Endothelial cell of umbilical vein (primary cell): ENCODE measurements at regions not wholly inside any gene's neighbourhood (a gene's known extent, or its start where the extent isn't known, plus 50 kb on each side); places are given as distances from the start of the nearest gene placed in this dataset.

Experiments
- BruUV-seq: library from RNA; stranded (reverse); fragments of 400-500 nt; replicated peaks from 2 replicates; lab custom pipeline; 2021; lab: Mats Ljungman, UMichigan
- CTCF ChIA-PET: fragments of 300-600, 350-600 bp; sonication (Branson Sonifier 250); formaldehyde crosslinking; loops from one replicate; lab custom pipeline; 2021; ENCODE audit warnings: antibody characterized with exemption, inconsistent platforms; lab: Charles Lee
- POLR2A ChIA-PET: fragments of 300-600, 350-600 bp; sonication (Branson Sonifier 250); formaldehyde crosslinking; loops from one replicate; lab custom pipeline; 2021; ENCODE audit warnings: antibody characterized with exemption, inconsistent platforms; lab: Charles Lee
- DNase-seq: peaks from one replicate; pipeline ENCODE4 v3.0.0-alpha.2; 2011; ENCODE audit warnings: low read depth, low spot score
- FAIRE-seq: peaks from 2 replicates; lab custom pipeline; 2011; peaks lifted over from hg19 to GRCh38; lab: Jason Lieb, UNC
- H2AFZ ChIP-seq: 2 replicates; pipeline ENCODE4 v1.6.0; 2012; ENCODE audit warnings: low read depth, low read length, control low read depth, inconsistent platforms
- H3K27ac ChIP-seq: 2 replicates; pipeline ENCODE4 v1.5.1; 2011; ENCODE audit warnings: low read depth, mild to moderate bottlenecking, control low read depth, low read length, moderate library complexity; ENCODE audit not compliant: insufficient read depth
- H3K27me3 ChIP-seq, 2 experiments: 2 replicates each; pipeline versions ENCODE4 v1.6.0 to v1.6.1; 2011; ENCODE audit warnings: low read length in 2 of 2, mixed read lengths in 1 of 2; ENCODE audit not compliant: control insufficient read depth in 2 of 2, insufficient read depth in 2 of 2
- H3K36me3 ChIP-seq, 2 experiments: 2 replicates in 1 of 2; 3 replicates in 1 of 2; pipeline ENCODE4 v1.5.1; 2011; ENCODE audit warnings: low read length in 2 of 2, mild to moderate bottlenecking in 1 of 2, moderate library complexity in 1 of 2; ENCODE audit not compliant: control insufficient read depth in 2 of 2, insufficient read depth in 2 of 2; ENCODE audit errors: extremely low read depth in 1 of 2
- H3K4me1 ChIP-seq: 3 replicates; pipeline ENCODE4 v1.5.1; 2011; ENCODE audit warnings: mild to moderate bottlenecking, low read length; ENCODE audit not compliant: control insufficient read depth, insufficient read depth; ENCODE audit errors: extremely low read depth
- H3K4me2 ChIP-seq: 2 replicates; pipeline ENCODE4 v1.6.1; 2011; ENCODE audit warnings: low read length, control low read depth, mixed read lengths; ENCODE audit not compliant: insufficient read depth
- H3K4me3 ChIP-seq, 3 experiments: fragments of 200-600 bp in 1 of 3; sonication (generic), shearing (Covaris generic) in 1 of 3; replicated peaks in 1 of 3; 2 replicates each; pipeline ENCODE4 v1.5.1; 2011 to 2016; ENCODE audit warnings: control low read depth in 3 of 3, low read length in 3 of 3, mild to moderate bottlenecking in 2 of 3, inconsistent platforms in 1 of 3, low read depth in 1 of 3, moderate library complexity in 1 of 3; ENCODE audit not compliant: insufficient read depth in 1 of 3
- H3K79me2 ChIP-seq: 2 replicates; pipeline ENCODE4 v1.6.0; 2012; ENCODE audit warnings: low read length, inconsistent platforms; ENCODE audit not compliant: control insufficient read depth, insufficient read depth
- H3K9ac ChIP-seq: replicated peaks from 2 replicates; pipeline ENCODE3; 2011; ENCODE audit warnings: low read length, control low read depth; ENCODE audit not compliant: insufficient read depth; ENCODE audit errors: extremely low read depth
- H3K9me1 ChIP-seq: replicated peaks from 3 replicates; pipeline ENCODE4 v1.6.0; 2011; ENCODE audit warnings: mild to moderate bottlenecking, low read length; ENCODE audit not compliant: control insufficient read depth, insufficient read depth; ENCODE audit errors: extremely low read depth
- H3K9me3 ChIP-seq: replicated peaks from 2 replicates; pipeline ENCODE4 v1.5.1; 2012; ENCODE audit warnings: low read length, inconsistent platforms; ENCODE audit not compliant: control insufficient read depth, insufficient read depth
- H4K20me1 ChIP-seq: replicated peaks from 2 replicates; pipeline ENCODE3; 2011; ENCODE audit warnings: mild to moderate bottlenecking, low read length; ENCODE audit not compliant: control insufficient read depth, insufficient read depth; ENCODE audit errors: extremely low read depth
- EZH2 ChIP-seq: IDR thresholded peaks from 2 replicates; pipeline ENCODE4 v1.6.1; 2012; ENCODE audit warnings: borderline replicate concordance, low read depth, mild to moderate bottlenecking, moderate library complexity, low read length, inconsistent platforms; ENCODE audit not compliant: severe bottlenecking
- FOS ChIP-seq: IDR thresholded peaks from 2 replicates; pipeline ENCODE4 v1.6.1; 2011; ENCODE audit warnings: mild to moderate bottlenecking, low read length, moderate library complexity, borderline replicate concordance; ENCODE audit not compliant: insufficient read depth
- GATA2 ChIP-seq: IDR thresholded peaks from 2 replicates; pipeline ENCODE4 v1.7.0; 2011; ENCODE audit warnings: low read depth, mild to moderate bottlenecking, moderate library complexity, mixed read lengths, low read length; ENCODE audit not compliant: insufficient read length, insufficient read depth
- JUN ChIP-seq: IDR thresholded peaks from 2 replicates; pipeline ENCODE4 v1.6.1; 2011; ENCODE audit warnings: borderline replicate concordance, low read depth; ENCODE audit not compliant: insufficient read length, insufficient read depth
- MYC ChIP-seq: IDR thresholded peaks from one replicate; pipeline ENCODE4 v1.6.1; 2011; ENCODE audit warnings: mild to moderate bottlenecking, low read depth, low read length
- POLR2A ChIP-seq: IDR thresholded peaks from 2 replicates; pipeline ENCODE4 v1.6.1; 2012; ENCODE audit warnings: low read depth, mild to moderate bottlenecking, control low read depth, low read length
- POLR2AphosphoS5 ChIP-seq: IDR thresholded peaks from 2 replicates; pipeline ENCODE4 v1.6.1; 2012; ENCODE audit warnings: low read depth, mild to moderate bottlenecking, control low read depth, low read length, moderate library complexity; ENCODE audit not compliant: insufficient read depth
- dilution Hi-C: fragments of 300-500 bp; cut with MboI; formaldehyde crosslinking; loops from one replicate; pipeline ENCODE4 v1.15.0; 2019; ENCODE audit warnings: low sequenced_read_pairs; ENCODE audit not compliant: extremely low pct_ligation_motif_present
- intact Hi-C: fragments of 100-400 bp; cut with micrococcal nuclease; formaldehyde crosslinking; loops from one replicate; pipeline ENCODE4 v1.10.0; 2022
- TF ChIP-seq, protein P1 (sequence below): IDR thresholded peaks from 2 replicates; pipeline ENCODE4 v1.6.1; 2011; ENCODE audit not compliant: insufficient read depth, insufficient read length
- TF ChIP-seq, protein P2 (sequence below), 2 donors: IDR thresholded peaks; 1 replicate in 1 of 2; 2 replicates in 1 of 2; pipeline ENCODE4 v1.5.1; 2011; ENCODE audit warnings: low read length in 2 of 2, mild to moderate bottlenecking in 2 of 2, moderate library complexity in 2 of 2, control low read depth in 1 of 2, inconsistent platforms in 1 of 2, low read depth in 1 of 2; ENCODE audit not compliant: insufficient read depth in 1 of 2; ENCODE audit errors: extremely low read depth in 1 of 2

DNA sequence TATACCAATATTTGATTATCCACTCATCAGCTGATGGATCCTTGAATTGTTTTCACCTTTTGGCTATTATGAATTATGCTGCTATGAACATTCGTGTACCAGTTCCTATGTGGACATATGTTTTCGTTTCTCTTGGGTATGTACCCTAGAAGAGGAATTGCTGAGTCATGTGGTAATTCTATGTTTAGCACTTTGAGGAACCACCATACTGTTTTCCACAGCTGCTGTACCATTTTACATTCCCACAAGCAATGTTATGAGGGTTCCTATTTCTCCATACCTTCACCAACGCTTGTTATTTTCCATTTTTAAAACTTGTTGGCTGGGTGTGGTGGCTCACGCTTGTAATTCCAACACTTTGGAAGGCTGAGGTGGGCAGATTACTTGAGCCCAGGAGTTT, 62.9 kb downstream of the RPLP1 start:
- no peak overlapping the region for H3K9ac ChIP-seq
- no peak overlapping the region for H2AFZ ChIP-seq
- TF ChIP-seq GATA2 (no peak), POLR2A (no peak), EZH2 (no peak), JUN (no peak), FOS (no peak), POLR2AphosphoS5 (no peak), MYC (no peak)
- TF ChIP-seq, protein P1, sequence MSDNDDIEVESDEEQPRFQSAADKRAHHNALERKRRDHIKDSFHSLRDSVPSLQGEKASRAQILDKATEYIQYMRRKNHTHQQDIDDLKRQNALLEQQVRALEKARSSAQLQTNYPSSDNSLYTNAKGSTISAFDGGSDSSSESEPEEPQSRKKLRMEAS, result no peak
- TF ChIP-seq, protein P2, sequence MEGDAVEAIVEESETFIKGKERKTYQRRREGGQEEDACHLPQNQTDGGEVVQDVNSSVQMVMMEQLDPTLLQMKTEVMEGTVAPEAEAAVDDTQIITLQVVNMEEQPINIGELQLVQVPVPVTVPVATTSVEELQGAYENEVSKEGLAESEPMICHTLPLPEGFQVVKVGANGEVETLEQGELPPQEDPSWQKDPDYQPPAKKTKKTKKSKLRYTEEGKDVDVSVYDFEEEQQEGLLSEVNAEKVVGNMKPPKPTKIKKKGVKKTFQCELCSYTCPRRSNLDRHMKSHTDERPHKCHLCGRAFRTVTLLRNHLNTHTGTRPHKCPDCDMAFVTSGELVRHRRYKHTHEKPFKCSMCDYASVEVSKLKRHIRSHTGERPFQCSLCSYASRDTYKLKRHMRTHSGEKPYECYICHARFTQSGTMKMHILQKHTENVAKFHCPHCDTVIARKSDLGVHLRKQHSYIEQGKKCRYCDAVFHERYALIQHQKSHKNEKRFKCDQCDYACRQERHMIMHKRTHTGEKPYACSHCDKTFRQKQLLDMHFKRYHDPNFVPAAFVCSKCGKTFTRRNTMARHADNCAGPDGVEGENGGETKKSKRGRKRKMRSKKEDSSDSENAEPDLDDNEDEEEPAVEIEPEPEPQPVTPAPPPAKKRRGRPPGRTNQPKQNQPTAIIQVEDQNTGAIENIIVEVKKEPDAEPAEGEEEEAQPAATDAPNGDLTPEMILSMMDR (IDR thresholded peaks at IDR 0.05; ENCODE audit: extremely low read depth in 1 of 2, insufficient read depth in 1 of 2, low read depth in 1 of 2, low read length in 2 of 2), result no peak
- intact Hi-C loops (no loop called here), dilution Hi-C loops (no loop called here)
- H3K36me3 ChIP-seq, result no peaks in the 10 kb centered on the region
- H3K4me3 ChIP-seq, result no peak overlapping the region
- ChIA-PET CTCF (no interaction called here), POLR2A (no interaction called here)
- H3K4me2 ChIP-seq, result no peak overlapping the region
- H3K27me3 ChIP-seq, result peaks cover 0 to 6% of the 10 kb centered on the region in 2 experiments
- H3K4me1 ChIP-seq, result no peaks in the 10 kb centered on the region
- DNase-seq (no peak), FAIRE-seq (no peak)
- H3K9me1 ChIP-seq, result no peaks in the 10 kb centered on the region
- no TSS peak for BruUV-seq
- H3K27ac ChIP-seq, result no peak overlapping the region
- H3K79me2 ChIP-seq, result no peaks in the 10 kb centered on the region
- no peaks in the 10 kb centered on the region for H4K20me1 ChIP-seq
- H3K9me3 ChIP-seq, result no peaks in the 10 kb centered on the region
